Activated T-cell treated with anti-CD3 and anti-CD28 coated beads, Interleukin-2, amount 50 U/mL, for 48 hours (primary cell): ENCODE measurements at regions not wholly inside any gene's neighbourhood (a gene's known extent, or its start where the extent isn't known, plus 50 kb on each side); places are given as distances from the start of the nearest gene placed in this dataset.
A peak's percentile ranks its signal among the peaks of the same experiment; 100 is the strongest.
"Not testable (repeated sequence)": the region's sequence is repeated elsewhere in the genome, so short reads cannot be mapped to it uniquely, and the experiment has no call there.

Experiments
- DNase-seq, 2 experiments: peaks; one replicate each; pipeline ENCODE4 v3.0.0-alpha.2; 2020

GRCh38 chr3:87101861-87102625, 111.1 kb upstream of the VGLL3 start:
- DNase-seq: no peak

- DNase-seq: not testable (repeated sequence)
These were observed 106.8 kb upstream of the VGLL3 start for GRCh38 chr3:87097733-87098132.

GRCh38 chr3:87090631-87091030, 99.7 kb upstream of the VGLL3 start:
- DNase-seq: no peak

GRCh38 chr3:87088993-87089841, 98.3 kb upstream of the VGLL3 start:
- DNase-seq: peak; percentile 21 to 31

- no peak for DNase-seq
These were observed 97.6 kb upstream of the VGLL3 start for GRCh38 chr3:87088430-87088992.

GRCh38 chr3:87084868-87085267, 93.9 kb upstream of the VGLL3 start:
- DNase-seq: no peak

GRCh38 chr3:87082796-87083440, 92.0 kb upstream of the VGLL3 start:
- DNase-seq: no peak

- no peak for DNase-seq
These were observed 86.4 kb upstream of the VGLL3 start for GRCh38 chr3:87077355-87077754.

GRCh38 chr3:87076946-87077345, 86.0 kb upstream of the VGLL3 start:
- DNase-seq: no peak

- no peak for DNase-seq
These were observed 82.7 kb upstream of the VGLL3 start for GRCh38 chr3:87073496-87074145.

GRCh38 chr3:87072446-87072845, 81.5 kb upstream of the VGLL3 start:
- no peak for DNase-seq

GRCh38 chr3:87069971-87070370, 79.0 kb upstream of the VGLL3 start:
- DNase-seq: no peak

- no peak for DNase-seq
These were observed 78.1 kb upstream of the VGLL3 start for GRCh38 chr3:87069021-87069420.

- DNase-seq: no peak
These were observed 71.7 kb upstream of the VGLL3 start for GRCh38 chr3:87062685-87063084.

- DNase-seq: no peak
These were observed 66.5 kb upstream of the VGLL3 start for GRCh38 chr3:87057474-87057873.

GRCh38 chr3:87053553-87053952, 62.6 kb upstream of the VGLL3 start:
- DNase-seq: no peak

GRCh38 chr3:87052499-87053260, 61.7 kb upstream of the VGLL3 start:
- no peak for DNase-seq

GRCh38 chr3:87047852-87048251, 56.9 kb upstream of the VGLL3 start:
- DNase-seq: no peak

- no peak for DNase-seq
These were observed 55.3 kb upstream of the VGLL3 start for GRCh38 chr3:87046241-87046640.

- no peak for DNase-seq
These were observed 54.5 kb upstream of the VGLL3 start for GRCh38 chr3:87045473-87045872.

- no peak for DNase-seq
These were observed 53.9 kb upstream of the VGLL3 start for GRCh38 chr3:87044846-87045245.

GRCh38 chr3:87044409-87044808, 53.5 kb upstream of the VGLL3 start:
- DNase-seq: no peak
